ENCODE measurements at regions not wholly inside any gene's neighbourhood (a gene's known extent, or its start where the extent isn't known, plus 50 kb on each side); places are given as distances from the start of the nearest gene placed in this dataset.

- Histone ChIP-seq H3K27ac (replicated peaks) (no peak overlapping the region), H3K27me3 (ENCODE audit: insufficient read depth, poor library complexity, severe bottlenecking) (no peaks in the 10 kb centered on the region), H3K4me3 (replicated peaks; ENCODE audit: insufficient read depth, low read length) (no peak overlapping the region)
- DNase-seq (ENCODE audit: low read depth in 1 of 2, low spot score in 1 of 2), result no peak
- no peak for TF ChIP-seq GABPA (IDR thresholded peaks at IDR 0.05; ENCODE audit: low read depth)
- TF ChIP-seq REST (IDR thresholded peaks at IDR 0.05; ENCODE audit: insufficient replicate concordance, low read depth), result no peak
- no peak for TF ChIP-seq SPI1 (IDR thresholded peaks at IDR 0.05; ENCODE audit: borderline replicate concordance, low read depth)
- no peak for TF ChIP-seq POLR2AphosphoS5 (IDR thresholded peaks at IDR 0.05; ENCODE audit: low read depth)
- TF ChIP-seq, protein P1, sequence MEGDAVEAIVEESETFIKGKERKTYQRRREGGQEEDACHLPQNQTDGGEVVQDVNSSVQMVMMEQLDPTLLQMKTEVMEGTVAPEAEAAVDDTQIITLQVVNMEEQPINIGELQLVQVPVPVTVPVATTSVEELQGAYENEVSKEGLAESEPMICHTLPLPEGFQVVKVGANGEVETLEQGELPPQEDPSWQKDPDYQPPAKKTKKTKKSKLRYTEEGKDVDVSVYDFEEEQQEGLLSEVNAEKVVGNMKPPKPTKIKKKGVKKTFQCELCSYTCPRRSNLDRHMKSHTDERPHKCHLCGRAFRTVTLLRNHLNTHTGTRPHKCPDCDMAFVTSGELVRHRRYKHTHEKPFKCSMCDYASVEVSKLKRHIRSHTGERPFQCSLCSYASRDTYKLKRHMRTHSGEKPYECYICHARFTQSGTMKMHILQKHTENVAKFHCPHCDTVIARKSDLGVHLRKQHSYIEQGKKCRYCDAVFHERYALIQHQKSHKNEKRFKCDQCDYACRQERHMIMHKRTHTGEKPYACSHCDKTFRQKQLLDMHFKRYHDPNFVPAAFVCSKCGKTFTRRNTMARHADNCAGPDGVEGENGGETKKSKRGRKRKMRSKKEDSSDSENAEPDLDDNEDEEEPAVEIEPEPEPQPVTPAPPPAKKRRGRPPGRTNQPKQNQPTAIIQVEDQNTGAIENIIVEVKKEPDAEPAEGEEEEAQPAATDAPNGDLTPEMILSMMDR (IDR thresholded peaks at IDR 0.05; ENCODE audit: insufficient read depth, low read length), result no peak
Measured at GRCh38 chr5:5039918-5040317, 100.2 kb upstream of the ADAMTS16 start.

GRCh38 chr5:5040712-5041111, 99.4 kb upstream of the ADAMTS16 start:
- no peak overlapping the region for H3K4me3 ChIP-seq (replicated peaks; ENCODE audit: insufficient read depth, low read length)
- H3K27ac ChIP-seq (replicated peaks), result no peak overlapping the region
- DNase-seq (ENCODE audit: low read depth in 1 of 2, low spot score in 1 of 2), result no peak
- no peak for TF ChIP-seq REST (IDR thresholded peaks at IDR 0.05; ENCODE audit: insufficient replicate concordance, low read depth)
- TF ChIP-seq GABPA (IDR thresholded peaks at IDR 0.05; ENCODE audit: low read depth), result no peak
- TF ChIP-seq SPI1 (IDR thresholded peaks at IDR 0.05; ENCODE audit: borderline replicate concordance, low read depth), result no peak
- no peak for TF ChIP-seq POLR2AphosphoS5 (IDR thresholded peaks at IDR 0.05; ENCODE audit: low read depth)
- TF ChIP-seq, protein P1 (IDR thresholded peaks at IDR 0.05; ENCODE audit: insufficient read depth, low read length), result no peak
- H3K27me3 ChIP-seq (ENCODE audit: insufficient read depth, poor library complexity, severe bottlenecking), result no peaks in the 10 kb centered on the region

DNA sequence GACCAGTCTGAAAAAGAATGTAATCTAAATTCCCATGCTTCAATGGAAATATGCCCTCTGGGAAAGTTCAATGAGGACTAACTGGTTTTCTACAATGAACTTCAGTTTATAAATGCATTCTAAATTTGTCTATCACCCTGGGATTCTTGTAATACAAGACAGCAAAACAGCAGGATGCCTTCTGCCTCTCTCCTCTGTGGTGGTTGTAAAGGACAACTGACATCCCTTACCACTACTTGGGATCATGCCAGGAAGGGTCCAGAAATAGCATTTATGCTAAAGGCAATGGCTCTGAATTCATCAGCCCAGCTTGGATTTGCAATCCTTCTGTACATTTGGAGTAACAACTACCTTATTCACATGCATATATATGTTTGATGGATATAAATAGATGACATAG, 97.3 kb upstream of the ADAMTS16 start:
- no peak overlapping the region for H3K4me3 ChIP-seq (replicated peaks; ENCODE audit: insufficient read depth, low read length)
- DNase-seq (ENCODE audit: low read depth in 1 of 2, low spot score in 1 of 2), result no peak
- no peaks in the 10 kb centered on the region for H3K27me3 ChIP-seq (ENCODE audit: insufficient read depth, poor library complexity, severe bottlenecking)
- TF ChIP-seq, protein P1 (IDR thresholded peaks at IDR 0.05; ENCODE audit: insufficient read depth, low read length), result no peak
- TF ChIP-seq GABPA (IDR thresholded peaks at IDR 0.05; ENCODE audit: low read depth), result no peak
- no peak for TF ChIP-seq SPI1 (IDR thresholded peaks at IDR 0.05; ENCODE audit: borderline replicate concordance, low read depth)
- TF ChIP-seq REST (IDR thresholded peaks at IDR 0.05; ENCODE audit: insufficient replicate concordance, low read depth), result no peak
- TF ChIP-seq POLR2AphosphoS5 (IDR thresholded peaks at IDR 0.05; ENCODE audit: low read depth), result no peak
- H3K27ac ChIP-seq (replicated peaks), result no peak overlapping the region
